ENCODE measurements at regions not wholly inside any gene's neighbourhood (a gene's known extent, or its start where the extent isn't known, plus 50 kb on each side); places are given as distances from the start of the nearest gene placed in this dataset.

GRCh38 chr3:170780471-170780870 is 89.5 kb downstream of the RPL22L1 start:
- Histone ChIP-seq H3K4me1 (ENCODE audit: control insufficient read depth in 1 of 2, insufficient read depth in 2 of 2, low read length in 2 of 2) (no peaks in the 10 kb centered on the region), H3K27me3 (ENCODE audit: low read depth, low read length) (no peaks in the 10 kb centered on the region), H3K36me3 (ENCODE audit: control insufficient read depth in 1 of 2, insufficient read depth in 2 of 2, low read length in 2 of 2) (no peaks in the 10 kb centered on the region), H3K4me3 (ENCODE audit: low read depth in 1 of 2, low read length in 2 of 2) (no peak overlapping the region), H3K27ac (ENCODE audit: low read length) (no peak overlapping the region), H3K9me3 (ENCODE audit: control insufficient read depth in 1 of 2, low read length in 2 of 2) (no peaks in the 10 kb centered on the region)

- H3K4me1 ChIP-seq (ENCODE audit: control insufficient read depth in 1 of 2, insufficient read depth in 2 of 2, low read length in 2 of 2), result no peaks in the 10 kb centered on the region
- H3K27ac ChIP-seq (ENCODE audit: low read length), result no peak overlapping the region
- H3K9me3 ChIP-seq (ENCODE audit: control insufficient read depth in 1 of 2, low read length in 2 of 2), result no peaks in the 10 kb centered on the region
- no peaks in the 10 kb centered on the region for H3K36me3 ChIP-seq (ENCODE audit: control insufficient read depth in 1 of 2, insufficient read depth in 2 of 2, low read length in 2 of 2)
- H3K4me3 ChIP-seq (ENCODE audit: low read depth in 1 of 2, low read length in 2 of 2), result no peak overlapping the region
- H3K27me3 ChIP-seq (ENCODE audit: low read depth, low read length), result no peaks in the 10 kb centered on the region
Measured at GRCh38 chr3:170778240-170779217, 91.5 kb downstream of the RPL22L1 start.

- Histone ChIP-seq H3K27ac (ENCODE audit: low read length) (no peak overlapping the region), H3K4me3 (ENCODE audit: low read depth in 1 of 2, low read length in 2 of 2) (no peak overlapping the region), H3K36me3 (ENCODE audit: control insufficient read depth in 1 of 2, insufficient read depth in 2 of 2, low read length in 2 of 2) (no peaks in the 10 kb centered on the region), H3K9me3 (ENCODE audit: control insufficient read depth in 1 of 2, low read length in 2 of 2) (no peaks in the 10 kb centered on the region), H3K27me3 (ENCODE audit: low read depth, low read length) (no peaks in the 10 kb centered on the region), H3K4me1 (ENCODE audit: control insufficient read depth in 1 of 2, insufficient read depth in 2 of 2, low read length in 2 of 2) (no peaks in the 10 kb centered on the region)
Measured at GRCh38 chr3:170777564-170777926, 92.5 kb downstream of the RPL22L1 start.

- no peak overlapping the region for H3K27ac ChIP-seq (ENCODE audit: low read length)
Measured at GRCh38 chr3:170776887-170777563, 93.0 kb downstream of the RPL22L1 start.

GRCh38 chr3:170773682-170774425 is 96.1 kb downstream of the RPL22L1 start:
- Histone ChIP-seq H3K27me3 (ENCODE audit: low read depth, low read length) (no peaks in the 10 kb centered on the region), H3K36me3 (ENCODE audit: control insufficient read depth in 1 of 2, insufficient read depth in 2 of 2, low read length in 2 of 2) (no peaks in the 10 kb centered on the region), H3K9me3 (ENCODE audit: control insufficient read depth in 1 of 2, low read length in 2 of 2) (no peaks in the 10 kb centered on the region), H3K4me3 (ENCODE audit: low read depth in 1 of 2, low read length in 2 of 2) (no peak overlapping the region), H3K27ac (ENCODE audit: low read length) (no peak overlapping the region), H3K4me1 (ENCODE audit: control insufficient read depth in 1 of 2, insufficient read depth in 2 of 2, low read length in 2 of 2) (no peaks in the 10 kb centered on the region)

More at GRCh38 chr3:170776887-170777563, 93.0 kb downstream of the RPL22L1 start:
- no peaks in the 10 kb centered on the region for H3K4me1 ChIP-seq (ENCODE audit: control insufficient read depth in 1 of 2, insufficient read depth in 2 of 2, low read length in 2 of 2)
- H3K36me3 ChIP-seq (ENCODE audit: control insufficient read depth in 1 of 2, insufficient read depth in 2 of 2, low read length in 2 of 2), result no peaks in the 10 kb centered on the region
- H3K4me3 ChIP-seq (ENCODE audit: low read depth in 1 of 2, low read length in 2 of 2), result no peak overlapping the region
- no peaks in the 10 kb centered on the region for H3K27me3 ChIP-seq (ENCODE audit: low read depth, low read length)
- no peaks in the 10 kb centered on the region for H3K9me3 ChIP-seq (ENCODE audit: control insufficient read depth in 1 of 2, low read length in 2 of 2)

- Histone ChIP-seq H3K27me3 (ENCODE audit: low read depth, low read length) (no peaks in the 10 kb centered on the region), H3K4me1 (ENCODE audit: control insufficient read depth in 1 of 2, insufficient read depth in 2 of 2, low read length in 2 of 2) (no peaks in the 10 kb centered on the region), H3K4me3 (ENCODE audit: low read depth in 1 of 2, low read length in 2 of 2) (no peak overlapping the region), H3K9me3 (ENCODE audit: control insufficient read depth in 1 of 2, low read length in 2 of 2) (no peaks in the 10 kb centered on the region), H3K27ac (ENCODE audit: low read length) (no peak overlapping the region), H3K36me3 (ENCODE audit: control insufficient read depth in 1 of 2, insufficient read depth in 2 of 2, low read length in 2 of 2) (no peaks in the 10 kb centered on the region)
Measured at GRCh38 chr3:170772175-170772574, 97.8 kb downstream of the RPL22L1 start.

GRCh38 chr3:170768334-170768801 is 101.6 kb downstream of the RPL22L1 start:
- H3K27ac ChIP-seq (ENCODE audit: low read length), result no peak overlapping the region
- H3K4me3 ChIP-seq (ENCODE audit: low read depth in 1 of 2, low read length in 2 of 2), result no peak overlapping the region

GRCh38 chr3:170767576-170767941 is 102.4 kb downstream of the RPL22L1 start:
- Histone ChIP-seq H3K4me3 (ENCODE audit: low read depth in 1 of 2, low read length in 2 of 2) (no peak overlapping the region), H3K4me1 (ENCODE audit: control insufficient read depth in 1 of 2, insufficient read depth in 2 of 2, low read length in 2 of 2) (no peaks in the 10 kb centered on the region), H3K9me3 (ENCODE audit: control insufficient read depth in 1 of 2, low read length in 2 of 2) (no peaks in the 10 kb centered on the region), H3K36me3 (ENCODE audit: control insufficient read depth in 1 of 2, insufficient read depth in 2 of 2, low read length in 2 of 2) (no peaks in the 10 kb centered on the region), H3K27me3 (ENCODE audit: low read depth, low read length) (no peaks in the 10 kb centered on the region), H3K27ac (ENCODE audit: low read length) (no peak overlapping the region)

More at GRCh38 chr3:170768334-170768801, 101.6 kb downstream of the RPL22L1 start:
- no peaks in the 10 kb centered on the region for H3K27me3 ChIP-seq (ENCODE audit: low read depth, low read length)
- no peaks in the 10 kb centered on the region for H3K9me3 ChIP-seq (ENCODE audit: control insufficient read depth in 1 of 2, low read length in 2 of 2)
- no peaks in the 10 kb centered on the region for H3K36me3 ChIP-seq (ENCODE audit: control insufficient read depth in 1 of 2, insufficient read depth in 2 of 2, low read length in 2 of 2)
- no peaks in the 10 kb centered on the region for H3K4me1 ChIP-seq (ENCODE audit: control insufficient read depth in 1 of 2, insufficient read depth in 2 of 2, low read length in 2 of 2)

- Histone ChIP-seq H3K4me3 (ENCODE audit: low read depth in 1 of 2, low read length in 2 of 2) (no peak overlapping the region), H3K4me1 (ENCODE audit: control insufficient read depth in 1 of 2, insufficient read depth in 2 of 2, low read length in 2 of 2) (no peaks in the 10 kb centered on the region), H3K36me3 (ENCODE audit: control insufficient read depth in 1 of 2, insufficient read depth in 2 of 2, low read length in 2 of 2) (no peaks in the 10 kb centered on the region), H3K9me3 (ENCODE audit: control insufficient read depth in 1 of 2, low read length in 2 of 2) (no peaks in the 10 kb centered on the region), H3K27ac (ENCODE audit: low read length) (no peak overlapping the region), H3K27me3 (ENCODE audit: low read depth, low read length) (no peaks in the 10 kb centered on the region)
Measured at GRCh38 chr3:170766823-170767575, 103.0 kb downstream of the RPL22L1 start.

- Histone ChIP-seq H3K27ac (ENCODE audit: low read length) (no peak overlapping the region), H3K4me1 (ENCODE audit: control insufficient read depth in 1 of 2, insufficient read depth in 2 of 2, low read length in 2 of 2) (no peaks in the 10 kb centered on the region), H3K27me3 (ENCODE audit: low read depth, low read length) (no peaks in the 10 kb centered on the region), H3K9me3 (ENCODE audit: control insufficient read depth in 1 of 2, low read length in 2 of 2) (no peaks in the 10 kb centered on the region), H3K36me3 (ENCODE audit: control insufficient read depth in 1 of 2, insufficient read depth in 2 of 2, low read length in 2 of 2) (no peaks in the 10 kb centered on the region), H3K4me3 (ENCODE audit: low read depth in 1 of 2, low read length in 2 of 2) (no peak overlapping the region)
Measured at GRCh38 chr3:170766253-170766652, 103.7 kb downstream of the RPL22L1 start.

All from muscle layer of duodenum (tissue), 2 donors.